SK-N-SH (cell line): ENCODE measurements at regions not wholly inside any gene's neighbourhood (a gene's known extent, or its start where the extent isn't known, plus 50 kb on each side); places are given as distances from the start of the nearest gene placed in this dataset.

ENCODE experiments used
- EP300 ChIP-seq, 2 experiments: IDR thresholded peaks; 2 replicates each; pipeline versions ENCODE4 v1.4.0 to v1.6.1; 2012; ENCODE audit warnings: borderline replicate concordance in 1 of 2, low read depth in 1 of 2, low read length in 1 of 2
- MXI1 ChIP-seq: IDR thresholded peaks from 2 replicates; pipeline ENCODE4 v1.6.1; 2012; ENCODE audit warnings: mild to moderate bottlenecking, low read depth, low read length, improper control_type of control experiment
- SIN3A ChIP-seq: IDR thresholded peaks from 2 replicates; pipeline ENCODE4 v1.6.1; 2012; ENCODE audit warnings: low read depth, mild to moderate bottlenecking, low read length, moderate library complexity, borderline replicate concordance
- TEAD4 ChIP-seq: IDR thresholded peaks from 2 replicates; pipeline ENCODE4 v1.4.0; 2012; ENCODE audit warnings: mild to moderate bottlenecking, borderline replicate concordance; ENCODE audit not compliant: insufficient read depth
- TF ChIP-seq, protein P1 (sequence below): fragments of 200-600 bp; sonication (generic); IDR thresholded peaks from 2 replicates; pipeline ENCODE4 v1.6.1; 2017; ENCODE audit warnings: antibody characterized with exemption, mild to moderate bottlenecking, moderate library complexity

DNA sequence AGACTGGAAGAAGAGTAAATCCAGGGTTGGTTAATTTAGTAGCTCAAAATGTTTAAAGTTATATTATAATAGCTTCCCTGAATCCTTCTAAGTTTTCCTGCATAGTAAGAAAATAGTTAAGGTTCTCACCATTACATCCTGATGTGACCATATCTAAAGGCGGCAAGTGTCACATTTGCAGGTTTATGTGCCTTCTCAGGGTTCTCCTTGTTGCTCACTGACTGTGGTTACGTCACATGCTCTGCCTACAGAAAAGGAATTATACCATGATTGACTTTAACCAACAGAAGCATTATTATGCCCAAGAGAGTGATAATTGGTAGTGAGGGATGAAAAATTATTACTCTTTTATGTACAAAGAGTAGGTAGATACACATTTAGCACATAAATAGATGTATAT is 539.8 kb downstream of the PTPRC start:
- TF ChIP-seq, protein P1, sequence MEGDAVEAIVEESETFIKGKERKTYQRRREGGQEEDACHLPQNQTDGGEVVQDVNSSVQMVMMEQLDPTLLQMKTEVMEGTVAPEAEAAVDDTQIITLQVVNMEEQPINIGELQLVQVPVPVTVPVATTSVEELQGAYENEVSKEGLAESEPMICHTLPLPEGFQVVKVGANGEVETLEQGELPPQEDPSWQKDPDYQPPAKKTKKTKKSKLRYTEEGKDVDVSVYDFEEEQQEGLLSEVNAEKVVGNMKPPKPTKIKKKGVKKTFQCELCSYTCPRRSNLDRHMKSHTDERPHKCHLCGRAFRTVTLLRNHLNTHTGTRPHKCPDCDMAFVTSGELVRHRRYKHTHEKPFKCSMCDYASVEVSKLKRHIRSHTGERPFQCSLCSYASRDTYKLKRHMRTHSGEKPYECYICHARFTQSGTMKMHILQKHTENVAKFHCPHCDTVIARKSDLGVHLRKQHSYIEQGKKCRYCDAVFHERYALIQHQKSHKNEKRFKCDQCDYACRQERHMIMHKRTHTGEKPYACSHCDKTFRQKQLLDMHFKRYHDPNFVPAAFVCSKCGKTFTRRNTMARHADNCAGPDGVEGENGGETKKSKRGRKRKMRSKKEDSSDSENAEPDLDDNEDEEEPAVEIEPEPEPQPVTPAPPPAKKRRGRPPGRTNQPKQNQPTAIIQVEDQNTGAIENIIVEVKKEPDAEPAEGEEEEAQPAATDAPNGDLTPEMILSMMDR: no peak
- TF ChIP-seq TEAD4 (no peak), MXI1 (no peak), EP300 (IDR thresholded peaks at IDR 0.05; ENCODE audit: borderline replicate concordance in 1 of 2, low read depth in 1 of 2, low read length in 1 of 2) (no peak), SIN3A (no peak)
